Ascending aorta (tissue), 2 donors: ENCODE measurements at regions not wholly inside any gene's neighbourhood (a gene's known extent, or its start where the extent isn't known, plus 50 kb on each side); places are given as distances from the start of the nearest gene placed in this dataset.
A peak's percentile ranks its signal among the peaks of the same experiment; 100 is the strongest.

ENCODE experiments used
- DNase-seq, 2 donors: peaks; one replicate each; pipeline ENCODE4 v3.0.0-alpha.2; 2019; ENCODE audit warnings: low spot score in 2 of 2
- H3K27ac ChIP-seq, 2 donors: fragments of 200-600 bp; sonication (generic); one replicate each; pipeline ENCODE4 v1.5.1; 2016 to 2017; ENCODE audit warnings: mild to moderate bottlenecking in 1 of 2
- H3K27me3 ChIP-seq: fragments of 200-600 bp; sonication (generic); one replicate; pipeline ENCODE4 v1.5.1; 2017
- H3K36me3 ChIP-seq, 2 donors: fragments of 200-600 bp; sonication (generic); one replicate each; pipeline ENCODE4 v1.5.1; 2016
- H3K4me1 ChIP-seq, 2 donors: fragments of 200-600 bp; sonication (generic); one replicate each; pipeline ENCODE4 v1.5.1; 2016 to 2017; ENCODE audit warnings: mild to moderate bottlenecking in 1 of 2
- H3K4me3 ChIP-seq, 2 donors: fragments of 200-600 bp; sonication (generic); one replicate each; pipeline ENCODE4 v1.5.1; 2016 to 2017; ENCODE audit warnings: mild to moderate bottlenecking in 1 of 2
- H3K9me3 ChIP-seq, 2 donors: fragments of 200-600 bp; sonication (generic); one replicate each; pipeline ENCODE4 v1.5.1; 2016
- intact Hi-C: fragments of 100-400 bp; cut with DNase I; formaldehyde crosslinking; loops from one replicate; pipeline ENCODE4 v1.15.1; 2023
- TF ChIP-seq, protein P1 (sequence below), 3 experiments: fragments of 200-600 bp in 2 of 3; fragments of 450-650 bp in 1 of 3; sonication (generic) in 2 of 3; IDR thresholded peaks; one replicate each; pipeline ENCODE4 v1.5.1; 2016 to 2019; ENCODE audit warnings: antibody characterized with exemption in 3 of 3, mild to moderate bottlenecking in 1 of 3, moderate library complexity in 1 of 3

DNA sequence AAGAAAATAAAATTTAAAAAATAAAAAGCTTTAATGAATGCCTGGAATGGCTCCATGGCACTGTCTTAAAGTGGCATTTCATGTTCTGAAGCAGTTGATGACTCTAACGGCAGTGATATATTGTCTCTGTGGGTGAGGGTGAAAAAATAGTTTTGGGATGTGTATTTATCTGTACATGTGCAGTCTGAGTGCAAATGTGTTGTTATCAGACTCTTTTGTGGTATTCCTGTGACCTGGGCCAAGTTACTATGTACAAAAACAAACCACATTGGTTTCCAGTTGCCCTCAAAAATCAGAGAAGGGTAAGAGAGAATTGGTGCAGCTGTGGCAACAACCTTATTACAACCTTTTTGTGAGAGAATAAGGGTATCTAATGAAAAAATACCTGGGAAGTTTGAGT, 81.7 kb upstream of the CCDC91 start:
- Histone ChIP-seq H3K36me3 (no peaks in the 10 kb centered on the region), H3K9me3 (peaks cover 0 to 9% of the 10 kb centered on the region in 2 donors), H3K4me1 (no peaks in the 10 kb centered on the region), H3K27me3 (no peaks in the 10 kb centered on the region), H3K4me3 (no peak overlapping the region), H3K27ac (no peak overlapping the region)
- no peak for DNase-seq
- intact Hi-C loops = no loop called here
- TF ChIP-seq, protein P1, sequence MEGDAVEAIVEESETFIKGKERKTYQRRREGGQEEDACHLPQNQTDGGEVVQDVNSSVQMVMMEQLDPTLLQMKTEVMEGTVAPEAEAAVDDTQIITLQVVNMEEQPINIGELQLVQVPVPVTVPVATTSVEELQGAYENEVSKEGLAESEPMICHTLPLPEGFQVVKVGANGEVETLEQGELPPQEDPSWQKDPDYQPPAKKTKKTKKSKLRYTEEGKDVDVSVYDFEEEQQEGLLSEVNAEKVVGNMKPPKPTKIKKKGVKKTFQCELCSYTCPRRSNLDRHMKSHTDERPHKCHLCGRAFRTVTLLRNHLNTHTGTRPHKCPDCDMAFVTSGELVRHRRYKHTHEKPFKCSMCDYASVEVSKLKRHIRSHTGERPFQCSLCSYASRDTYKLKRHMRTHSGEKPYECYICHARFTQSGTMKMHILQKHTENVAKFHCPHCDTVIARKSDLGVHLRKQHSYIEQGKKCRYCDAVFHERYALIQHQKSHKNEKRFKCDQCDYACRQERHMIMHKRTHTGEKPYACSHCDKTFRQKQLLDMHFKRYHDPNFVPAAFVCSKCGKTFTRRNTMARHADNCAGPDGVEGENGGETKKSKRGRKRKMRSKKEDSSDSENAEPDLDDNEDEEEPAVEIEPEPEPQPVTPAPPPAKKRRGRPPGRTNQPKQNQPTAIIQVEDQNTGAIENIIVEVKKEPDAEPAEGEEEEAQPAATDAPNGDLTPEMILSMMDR (IDR thresholded peaks at IDR 0.05) = no peak

DNA sequence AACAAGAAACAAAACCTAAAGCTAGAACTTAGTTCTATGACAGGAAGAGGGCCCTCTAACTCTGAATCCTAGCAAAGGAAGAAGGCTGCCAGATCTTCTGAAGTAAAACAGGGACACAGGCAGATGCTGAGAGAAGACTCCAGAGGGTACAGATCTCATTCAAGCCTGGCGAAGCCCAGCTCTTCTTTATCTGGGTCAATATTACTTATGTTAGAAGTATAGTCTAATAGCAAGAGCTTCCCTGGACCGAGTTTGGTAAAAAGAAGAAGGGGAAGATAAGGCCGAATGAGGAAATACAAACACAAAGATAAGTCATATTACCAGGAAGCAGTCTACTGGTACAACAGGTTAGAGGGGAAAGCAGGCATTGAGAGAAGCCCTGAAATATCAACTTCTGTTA, 79.9 kb upstream of the CCDC91 start:
- H3K9me3 ChIP-seq = peaks cover 0 to 9% of the 10 kb centered on the region in 2 donors
- DNase-seq = no peak
- no peaks in the 10 kb centered on the region for H3K27me3 ChIP-seq
- no peak overlapping the region for H3K27ac ChIP-seq
- no peaks in the 10 kb centered on the region for H3K4me1 ChIP-seq
- TF ChIP-seq, protein P1 (IDR thresholded peaks at IDR 0.05) = no peak
- no peak overlapping the region for H3K4me3 ChIP-seq
- H3K36me3 ChIP-seq = no peaks in the 10 kb centered on the region
- intact Hi-C loops = no loop called here

DNA sequence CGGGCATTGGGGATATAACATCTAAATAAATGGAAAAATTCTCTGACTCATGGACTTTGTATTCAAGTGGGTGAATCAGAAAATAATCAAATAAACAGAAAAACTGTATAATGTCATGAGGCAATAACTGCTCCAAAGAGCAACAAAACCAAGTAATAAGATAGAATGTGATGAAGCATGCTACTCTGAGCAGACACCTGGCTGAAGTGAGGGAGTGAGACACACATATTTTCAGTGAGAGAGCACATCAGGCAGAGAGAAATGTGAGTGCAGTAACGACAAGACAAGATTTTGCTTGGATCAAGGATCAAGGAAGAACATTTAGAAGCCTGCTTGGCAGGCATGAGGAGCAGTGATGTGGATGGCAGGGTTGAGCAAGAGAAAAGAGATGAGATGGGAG, 75.8 kb upstream of the CCDC91 start:
- no peak overlapping the region for H3K27ac ChIP-seq
- TF ChIP-seq, protein P1 (IDR thresholded peaks at IDR 0.05) = no peak
- intact Hi-C loops = no loop called here
- no peak for DNase-seq
- H3K27me3 ChIP-seq = no peaks in the 10 kb centered on the region
- H3K36me3 ChIP-seq = no peaks in the 10 kb centered on the region
- H3K9me3 ChIP-seq = peaks cover 0 to 9% of the 10 kb centered on the region in 2 donors
- no peaks in the 10 kb centered on the region for H3K4me1 ChIP-seq
- no peak overlapping the region for H3K4me3 ChIP-seq

DNA sequence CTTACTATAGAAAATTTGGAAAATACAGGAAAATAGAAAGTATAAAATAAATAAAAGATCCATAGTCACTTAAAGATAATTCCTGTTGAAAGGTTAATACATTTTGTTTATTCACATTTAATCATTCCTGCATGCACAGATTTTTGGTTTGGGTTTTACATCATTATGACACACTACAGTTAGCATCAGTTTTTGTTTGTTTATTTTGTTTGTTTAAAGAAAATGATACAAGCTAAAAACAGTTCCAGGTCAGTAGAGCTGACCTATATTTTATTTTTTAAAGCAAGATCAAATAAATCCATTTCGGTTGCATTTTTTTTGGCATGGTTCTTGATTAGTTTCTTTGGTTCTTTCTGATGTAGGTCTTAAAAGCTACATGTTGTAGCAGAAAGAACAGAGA, 68.8 kb upstream of the CCDC91 start:
- no peaks in the 10 kb centered on the region for H3K9me3 ChIP-seq
- no peak overlapping the region for H3K4me3 ChIP-seq
- TF ChIP-seq, protein P1 (IDR thresholded peaks at IDR 0.05) = no peak
- H3K27ac ChIP-seq = peak overlapping the region in 1 of 2 donors; percentile 4
- H3K4me1 ChIP-seq = peaks cover 0 to 3% of the 10 kb centered on the region in 2 donors
- no peak for DNase-seq
- H3K36me3 ChIP-seq = no peaks in the 10 kb centered on the region
- H3K27me3 ChIP-seq = no peaks in the 10 kb centered on the region
- intact Hi-C loops = no loop called here

DNA sequence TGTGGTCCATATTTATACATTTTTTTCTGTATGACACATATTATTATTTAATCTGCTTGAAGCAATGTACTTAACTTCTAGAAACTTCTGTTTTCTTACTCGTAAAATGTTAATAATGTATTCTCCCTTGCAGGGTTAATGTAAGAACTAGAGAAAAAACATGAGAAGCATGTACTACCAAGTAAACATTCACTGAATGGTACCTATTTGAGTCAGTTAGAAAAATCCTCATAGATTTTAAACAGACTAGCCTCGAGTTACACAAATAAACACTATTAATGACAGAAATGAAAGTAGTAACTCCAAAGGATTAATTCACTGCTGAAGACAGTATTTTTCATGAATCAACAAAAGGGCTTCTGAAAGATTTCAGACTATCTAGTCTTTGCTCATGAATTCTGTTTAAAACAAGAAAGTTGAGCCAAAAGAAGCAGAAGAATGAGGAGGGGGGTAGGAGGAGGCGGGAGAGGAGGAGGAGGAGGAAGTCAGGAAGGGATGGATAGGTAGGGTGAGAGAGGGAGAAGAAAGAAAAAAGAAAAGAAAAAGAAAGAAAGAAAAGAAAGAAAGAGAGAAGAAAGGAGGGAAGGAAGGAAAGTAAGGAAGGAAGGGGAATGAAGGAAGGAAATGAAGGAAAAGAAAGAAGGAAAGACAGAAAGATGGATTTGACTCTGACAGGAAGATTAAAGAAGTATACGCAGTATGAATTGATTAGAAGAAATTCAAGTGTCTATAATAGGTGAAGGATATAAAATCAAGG, 68.2 kb upstream of the CCDC91 start:
- peaks cover 0 to 3% of the 10 kb centered on the region in 2 donors for H3K4me1 ChIP-seq
- no peaks in the 10 kb centered on the region for H3K36me3 ChIP-seq
- no peaks in the 10 kb centered on the region for H3K27me3 ChIP-seq
- intact Hi-C loops = no loop called here
- peak overlapping the region in 1 of 2 donors; percentile 4 for H3K27ac ChIP-seq
- H3K9me3 ChIP-seq = no peaks in the 10 kb centered on the region
- TF ChIP-seq, protein P1 (IDR thresholded peaks at IDR 0.05) = no peak
- no peak overlapping the region for H3K4me3 ChIP-seq
- no peak for DNase-seq
